Type B pancreatic cell (in vitro differentiated cells): ENCODE measurements at regions not wholly inside any gene's neighbourhood (a gene's known extent, or its start where the extent isn't known, plus 50 kb on each side); places are given as distances from the start of the nearest gene placed in this dataset.

Source experiments
- DNase-seq: peaks from one replicate; pipeline ENCODE4 v3.0.0; 2021; ENCODE audit warnings: mixed read lengths; ENCODE audit not compliant: unreplicated experiment; ENCODE audit errors: extremely low spot score
- H3K27ac Mint-ChIP-seq: 2 replicates; pipeline ENCODE4 v1.8.0; 2021; ENCODE audit warnings: mild to moderate bottlenecking, mixed read lengths
- H3K27me3 Mint-ChIP-seq: 2 replicates; pipeline ENCODE4 v1.8.0; 2021; ENCODE audit warnings: mixed read lengths
- H3K36me3 Mint-ChIP-seq: 2 replicates; pipeline ENCODE4 v1.8.0; 2021; ENCODE audit warnings: mixed read lengths
- H3K4me1 Mint-ChIP-seq: one replicate; pipeline ENCODE4 v1.8.0; 2021; ENCODE audit warnings: mixed read lengths; ENCODE audit not compliant: unreplicated experiment
- H3K4me3 Mint-ChIP-seq: 2 replicates; pipeline ENCODE4 v1.8.0; 2021; ENCODE audit warnings: mild to moderate bottlenecking, mixed read lengths
- H3K9me3 Mint-ChIP-seq: 2 replicates; pipeline ENCODE4 v1.8.0; 2021; ENCODE audit warnings: mixed read lengths
- TF ChIP-seq, protein P1 (sequence below): fragments of 200-600 bp; sonication (generic); conservative IDR thresholded peaks from 2 replicates; pipeline ENCODE4 v1.5.0; 2021; ENCODE audit warnings: antibody characterized with exemption, mild to moderate bottlenecking

- H3K4me1 Mint-ChIP-seq, result peaks cover 26% of the 10 kb centered on the region
- H3K4me3 Mint-ChIP-seq, result peak overlapping the region; percentile 92
- DNase-seq, result no peak
- peak overlapping the region; percentile 52 for H3K27ac Mint-ChIP-seq
- H3K9me3 Mint-ChIP-seq, result no peaks in the 10 kb centered on the region
- H3K27me3 Mint-ChIP-seq, result peaks cover 30% of the 10 kb centered on the region
- no peaks in the 10 kb centered on the region for H3K36me3 Mint-ChIP-seq
- TF ChIP-seq, protein P1, sequence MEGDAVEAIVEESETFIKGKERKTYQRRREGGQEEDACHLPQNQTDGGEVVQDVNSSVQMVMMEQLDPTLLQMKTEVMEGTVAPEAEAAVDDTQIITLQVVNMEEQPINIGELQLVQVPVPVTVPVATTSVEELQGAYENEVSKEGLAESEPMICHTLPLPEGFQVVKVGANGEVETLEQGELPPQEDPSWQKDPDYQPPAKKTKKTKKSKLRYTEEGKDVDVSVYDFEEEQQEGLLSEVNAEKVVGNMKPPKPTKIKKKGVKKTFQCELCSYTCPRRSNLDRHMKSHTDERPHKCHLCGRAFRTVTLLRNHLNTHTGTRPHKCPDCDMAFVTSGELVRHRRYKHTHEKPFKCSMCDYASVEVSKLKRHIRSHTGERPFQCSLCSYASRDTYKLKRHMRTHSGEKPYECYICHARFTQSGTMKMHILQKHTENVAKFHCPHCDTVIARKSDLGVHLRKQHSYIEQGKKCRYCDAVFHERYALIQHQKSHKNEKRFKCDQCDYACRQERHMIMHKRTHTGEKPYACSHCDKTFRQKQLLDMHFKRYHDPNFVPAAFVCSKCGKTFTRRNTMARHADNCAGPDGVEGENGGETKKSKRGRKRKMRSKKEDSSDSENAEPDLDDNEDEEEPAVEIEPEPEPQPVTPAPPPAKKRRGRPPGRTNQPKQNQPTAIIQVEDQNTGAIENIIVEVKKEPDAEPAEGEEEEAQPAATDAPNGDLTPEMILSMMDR, result no peak
These were observed 2114.1 kb upstream of the PIK3C3 start for GRCh38 chr18:39840856-39841481.

GRCh38 chr18:39840406-39840805 lies 2114.6 kb upstream of the PIK3C3 start:
- TF ChIP-seq, protein P1, result no peak
- H3K9me3 Mint-ChIP-seq, result no peaks in the 10 kb centered on the region
- H3K4me3 Mint-ChIP-seq, result no peak overlapping the region
- peaks cover 30% of the 10 kb centered on the region for H3K27me3 Mint-ChIP-seq
- no peak for DNase-seq
- H3K27ac Mint-ChIP-seq, result no peak overlapping the region
- H3K4me1 Mint-ChIP-seq, result peaks cover 24% of the 10 kb centered on the region
- H3K36me3 Mint-ChIP-seq, result no peaks in the 10 kb centered on the region

- Mint-ChIP-seq H3K9me3 (no peaks in the 10 kb centered on the region), H3K27ac (no peak overlapping the region), H3K36me3 (no peaks in the 10 kb centered on the region), H3K27me3 (peaks cover 30% of the 10 kb centered on the region), H3K4me1 (peaks cover 19% of the 10 kb centered on the region), H3K4me3 (peak overlapping the region; percentile 34)
- no peak for DNase-seq
- TF ChIP-seq, protein P1, result no peak
These were observed 2115.3 kb upstream of the PIK3C3 start for GRCh38 chr18:39839782-39840181.

DNA sequence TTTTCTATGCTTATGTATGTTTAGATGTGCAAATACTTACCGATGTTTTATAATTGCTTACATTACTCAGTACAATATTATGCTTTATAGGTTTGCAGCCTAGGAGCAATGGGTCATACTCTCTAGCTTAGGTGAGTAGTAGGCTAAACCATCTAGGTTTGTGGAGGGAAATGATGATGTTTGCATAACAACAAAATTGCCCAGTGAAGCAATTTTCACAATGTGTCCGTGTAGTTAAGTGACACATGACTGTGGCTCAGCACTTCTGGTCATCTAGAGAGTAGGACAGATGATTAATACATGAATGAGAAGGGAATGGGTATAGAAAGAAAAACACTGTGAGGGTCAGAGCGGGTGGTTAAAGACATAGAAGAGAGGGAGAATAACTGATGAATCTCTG lies 2116.2 kb upstream of the PIK3C3 start:
- no peaks in the 10 kb centered on the region for H3K36me3 Mint-ChIP-seq
- peaks cover 27% of the 10 kb centered on the region for H3K27me3 Mint-ChIP-seq
- peak overlapping the region; percentile 3 for H3K27ac Mint-ChIP-seq
- TF ChIP-seq, protein P1, result no peak
- H3K4me1 Mint-ChIP-seq, result peaks cover 19% of the 10 kb centered on the region
- DNase-seq, result no peak
- H3K9me3 Mint-ChIP-seq, result no peaks in the 10 kb centered on the region
- H3K4me3 Mint-ChIP-seq, result no peak overlapping the region

DNA sequence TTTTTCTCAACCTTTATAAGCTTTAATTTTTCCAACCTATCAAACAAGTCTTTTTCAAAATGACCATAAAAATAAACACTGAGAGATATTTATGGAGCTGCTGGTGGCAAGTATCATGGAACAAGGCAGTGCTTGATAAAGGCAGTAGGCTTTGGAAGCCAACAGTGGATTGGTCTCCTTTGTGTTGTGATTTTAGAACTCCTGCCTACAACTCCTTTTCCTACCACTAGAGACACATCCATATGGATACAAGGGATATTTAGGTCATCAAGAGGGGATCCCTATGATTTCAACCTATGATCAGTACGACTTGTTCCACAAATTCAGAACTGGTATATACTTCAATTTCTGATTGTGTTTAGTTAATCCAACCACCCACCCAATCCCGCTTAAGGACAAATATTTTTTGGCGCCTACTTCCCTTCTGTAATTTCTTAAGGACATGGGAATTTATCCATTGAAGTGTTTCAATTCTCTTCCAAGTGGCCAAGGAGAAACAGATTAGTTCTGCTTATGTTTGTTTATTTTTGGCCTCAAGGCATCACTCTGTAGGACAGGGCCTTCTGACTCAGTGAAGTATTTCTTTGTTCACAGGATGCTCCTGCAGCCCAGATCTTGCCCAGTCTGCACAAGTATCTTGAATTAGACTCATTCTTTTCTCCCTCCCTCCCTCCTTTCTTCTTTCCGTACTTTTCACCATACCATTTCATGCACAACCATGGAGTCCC lies 2119.6 kb upstream of the PIK3C3 start:
- no peaks in the 10 kb centered on the region for H3K9me3 Mint-ChIP-seq
- no peak for DNase-seq
- H3K4me3 Mint-ChIP-seq, result no peak overlapping the region
- H3K36me3 Mint-ChIP-seq, result no peaks in the 10 kb centered on the region
- no peak overlapping the region for H3K27ac Mint-ChIP-seq
- TF ChIP-seq, protein P1, result peak; percentile 61
- peaks cover 7% of the 10 kb centered on the region for H3K27me3 Mint-ChIP-seq
- peaks cover 4% of the 10 kb centered on the region for H3K4me1 Mint-ChIP-seq
